Dedifferentiated amniotic fluid mesenchymal stem cell (primary cell): ENCODE measurements at regions not wholly inside any gene's neighbourhood (a gene's known extent, or its start where the extent isn't known, plus 50 kb on each side); places are given as distances from the start of the nearest gene placed in this dataset.
A peak's percentile ranks its signal among the peaks of the same experiment; 100 is the strongest.

ENCODE experiments used
- DNase-seq: peaks from one replicate; pipeline ENCODE4 v3.0.0-alpha.2; 2016; ENCODE audit errors: extremely low spot score

DNA sequence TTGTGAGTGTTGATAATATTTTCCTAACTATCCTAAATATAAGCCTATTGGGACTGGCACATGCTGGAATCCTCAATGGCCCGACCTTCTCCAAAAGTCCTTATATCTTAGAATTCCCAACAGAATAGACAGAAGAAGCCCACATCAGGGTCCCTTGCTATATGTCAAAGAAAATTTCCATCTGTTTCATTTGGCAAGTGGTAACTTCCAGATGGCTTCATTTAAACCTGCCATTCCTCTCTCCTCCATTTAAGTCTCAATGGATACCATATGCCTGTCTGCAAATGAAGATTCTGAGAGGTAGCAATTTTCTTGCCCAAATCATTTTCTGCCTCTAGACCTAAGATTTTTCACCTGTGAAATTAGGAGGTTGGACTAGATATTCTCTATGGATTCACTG lies 73.1 kb upstream of the KCNA4 start:
- no peak for DNase-seq

DNA sequence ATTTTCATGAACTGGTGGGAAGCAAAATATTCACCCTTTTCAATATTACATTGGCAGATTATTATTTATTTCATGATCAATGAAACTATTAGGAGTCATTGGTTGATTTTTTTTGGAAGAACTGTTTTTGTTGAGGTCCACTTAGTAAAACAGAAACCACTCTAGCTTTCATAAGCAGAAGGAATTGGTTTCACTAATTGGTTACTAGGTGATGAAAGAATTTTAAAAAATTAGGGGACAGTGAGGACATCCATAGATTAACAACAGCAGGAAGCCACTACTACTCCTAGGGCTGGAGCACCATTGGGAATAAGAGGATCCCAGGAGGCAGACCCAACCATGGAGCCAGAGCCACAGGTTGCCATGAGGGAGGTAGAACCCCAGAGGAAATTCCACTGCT lies 74.4 kb upstream of the KCNA4 start:
- DNase-seq = no peak

DNA sequence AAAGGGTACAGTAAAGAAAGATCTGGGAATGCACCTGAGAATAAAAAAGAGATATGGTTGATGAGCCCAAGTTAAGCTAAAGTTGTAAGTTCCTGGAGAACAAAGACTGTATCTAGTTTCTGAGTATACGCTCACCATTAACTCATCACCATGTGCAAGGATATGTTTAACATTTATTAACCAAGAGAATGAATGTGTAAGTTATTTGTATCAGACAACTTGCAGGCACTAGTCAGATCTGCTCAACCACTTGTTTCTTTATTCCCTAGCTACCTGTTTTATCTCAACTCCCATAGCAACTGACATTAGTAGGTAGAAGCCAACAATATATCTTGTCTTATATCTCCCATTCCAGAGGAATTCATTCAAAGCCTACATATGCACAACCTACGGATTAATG lies 74.9 kb upstream of the KCNA4 start:
- DNase-seq = no peak

DNA sequence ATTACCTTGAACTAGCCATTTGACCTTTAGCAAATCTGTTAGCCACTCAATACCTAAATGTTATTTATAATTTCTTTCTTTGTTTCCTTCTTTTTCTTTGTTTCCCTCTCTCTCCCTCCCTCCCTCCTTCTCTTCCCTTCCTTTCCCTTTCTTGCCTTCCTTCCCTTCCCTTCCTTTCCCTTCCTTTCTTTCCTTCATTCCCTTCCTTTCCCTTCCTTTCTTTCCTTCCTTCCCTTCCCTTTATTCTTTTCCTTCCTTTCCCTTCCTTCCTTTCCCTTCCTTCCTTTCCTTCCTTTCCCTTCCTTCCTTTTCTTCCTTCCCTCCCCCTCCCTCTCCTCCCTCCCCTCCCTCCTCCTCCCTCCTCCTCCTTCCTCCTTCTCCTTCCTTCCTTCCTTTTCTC lies 75.7 kb upstream of the KCNA4 start:
- no peak for DNase-seq

DNA sequence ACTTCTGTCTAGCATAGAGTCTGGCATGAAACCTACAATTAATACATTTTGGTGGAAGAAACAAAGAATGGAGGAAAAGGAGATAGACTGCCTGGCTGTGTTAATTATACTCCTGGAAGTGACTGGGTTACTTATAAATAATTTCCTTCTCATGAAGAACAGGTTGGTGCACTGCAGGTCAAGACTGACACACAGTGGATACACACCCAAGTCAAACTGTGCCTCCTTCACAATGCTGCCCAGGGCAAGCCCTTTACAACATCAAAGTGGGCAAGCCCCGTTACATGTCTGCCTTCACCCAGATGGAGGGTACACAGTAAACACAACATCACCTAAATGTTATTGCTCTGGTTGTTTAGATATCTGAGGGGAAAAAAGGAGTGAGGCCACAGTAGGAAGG lies 83.7 kb upstream of the KCNA4 start:
- DNase-seq = no peak

DNA sequence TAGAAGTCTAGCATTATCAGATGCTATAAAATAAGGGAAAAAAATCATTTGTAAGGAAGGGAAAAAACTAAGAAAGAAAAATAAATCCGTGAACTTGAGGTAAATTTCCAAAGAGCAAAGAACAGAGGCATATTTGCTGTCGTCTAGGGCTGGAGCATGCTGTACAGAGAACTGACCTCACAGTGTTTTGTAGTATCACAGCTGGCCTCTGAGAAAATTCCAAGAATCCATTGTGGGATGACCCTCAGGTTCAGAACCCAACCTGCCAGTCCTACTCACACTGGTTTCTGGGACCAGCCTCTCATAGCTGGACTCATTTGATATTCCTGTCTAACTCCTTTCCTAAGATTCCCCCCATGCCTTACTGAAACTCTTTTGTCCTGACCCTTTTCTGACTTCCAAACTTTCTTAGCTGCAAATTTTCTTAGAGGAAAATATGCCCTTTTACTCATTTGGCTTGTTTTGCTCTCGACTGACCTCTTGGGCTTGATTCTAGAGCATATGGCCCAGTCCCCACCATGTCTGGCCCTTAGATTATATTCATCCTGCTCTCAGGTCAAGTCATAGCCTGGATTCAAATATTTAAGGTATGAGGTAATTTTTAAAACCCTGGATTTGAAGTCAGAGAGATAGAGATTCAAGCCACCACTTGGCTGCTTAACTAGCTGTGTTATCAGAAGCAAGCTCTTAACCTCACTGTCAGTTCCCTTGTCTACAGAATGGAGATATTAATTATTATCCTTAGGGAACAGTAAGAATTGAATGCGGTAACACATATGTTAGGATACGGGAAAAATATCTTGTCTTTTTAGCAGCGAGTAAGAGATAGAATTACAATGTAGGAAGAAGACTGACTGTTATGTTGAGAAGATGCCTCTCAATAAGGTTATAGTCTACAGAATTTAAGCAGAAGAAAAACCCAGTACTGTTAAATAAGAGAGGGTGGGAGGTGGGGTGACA lies 89.7 kb upstream of the KCNA4 start:
- no peak for DNase-seq

DNA sequence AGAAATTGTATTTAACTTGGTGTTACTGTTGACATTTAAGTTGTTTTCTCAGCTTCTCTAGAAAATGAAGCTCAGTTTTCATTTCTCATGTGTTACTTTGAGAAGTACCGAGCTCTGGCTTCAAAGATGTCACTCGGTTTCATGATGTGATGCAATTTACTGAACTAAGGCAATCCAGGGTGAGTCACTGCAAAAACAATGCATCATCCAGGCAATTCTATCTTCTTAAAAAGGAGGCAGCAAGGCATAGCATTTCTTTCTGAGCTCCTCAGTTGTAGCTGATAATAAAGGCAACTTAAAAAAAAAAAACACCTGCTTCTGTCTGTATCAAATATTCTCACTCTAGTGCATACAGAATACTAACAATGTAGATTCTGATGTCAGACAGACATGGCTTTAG lies 91.1 kb upstream of the KCNA4 start:
- peak; percentile 95 for DNase-seq

DNA sequence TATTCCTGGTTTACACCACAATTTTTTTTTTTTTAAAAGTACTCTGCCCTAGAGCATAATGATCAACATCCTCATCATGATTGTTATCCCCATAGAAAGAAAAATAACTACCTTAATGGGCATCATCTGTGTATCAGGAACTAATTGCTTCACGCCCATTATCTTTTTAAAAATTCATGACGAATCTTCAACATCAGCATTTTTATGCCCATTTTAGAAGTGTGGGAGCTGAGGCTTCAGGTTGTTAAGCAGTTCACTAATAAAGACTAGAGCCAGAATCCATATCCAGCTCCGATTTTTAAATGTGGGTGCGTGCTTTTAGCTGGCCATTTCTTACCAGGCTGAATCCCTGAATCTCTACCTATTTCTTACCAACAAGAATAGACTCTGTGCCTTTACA lies 92.9 kb upstream of the KCNA4 start:
- DNase-seq = no peak

DNA sequence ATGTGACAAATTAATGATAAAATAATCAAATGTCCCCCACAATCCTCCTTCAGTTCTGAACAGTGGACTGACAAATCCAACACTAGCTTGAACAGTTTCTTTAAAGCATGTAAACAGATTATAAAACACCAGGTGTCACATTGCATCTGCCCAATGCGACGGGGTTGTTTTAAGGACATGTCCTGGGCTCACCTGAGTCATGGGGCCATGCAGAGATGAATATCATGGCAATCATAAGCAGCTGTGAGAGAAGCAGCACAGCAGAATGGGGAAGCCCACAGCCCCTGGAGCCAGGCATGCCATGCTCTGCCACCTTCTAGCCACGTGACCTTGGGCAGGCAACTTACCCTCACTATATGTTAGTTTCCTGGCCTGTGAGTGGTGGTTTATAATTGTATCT lies 93.9 kb upstream of the KCNA4 start:
- DNase-seq = no peak

DNA sequence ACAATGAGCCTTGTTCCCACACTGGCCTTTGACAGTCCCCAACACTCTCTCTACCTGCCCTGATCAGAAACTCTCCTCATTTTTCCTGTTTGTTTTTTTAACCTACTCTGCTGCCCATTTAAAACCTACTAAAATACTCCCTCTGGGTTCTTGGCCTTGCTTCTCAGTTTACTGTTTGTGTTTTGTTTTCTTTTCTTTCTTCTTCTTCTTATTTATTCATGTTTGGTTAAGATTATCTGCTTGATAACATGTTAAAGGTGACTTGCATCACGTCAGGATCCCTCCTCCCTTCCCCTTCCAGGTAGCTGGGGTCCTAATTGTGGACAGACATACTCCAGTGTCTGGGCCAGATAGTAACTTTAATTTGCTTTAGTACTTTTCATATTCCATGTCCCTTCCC lies 95.0 kb upstream of the KCNA4 start:
- DNase-seq = no peak

DNA sequence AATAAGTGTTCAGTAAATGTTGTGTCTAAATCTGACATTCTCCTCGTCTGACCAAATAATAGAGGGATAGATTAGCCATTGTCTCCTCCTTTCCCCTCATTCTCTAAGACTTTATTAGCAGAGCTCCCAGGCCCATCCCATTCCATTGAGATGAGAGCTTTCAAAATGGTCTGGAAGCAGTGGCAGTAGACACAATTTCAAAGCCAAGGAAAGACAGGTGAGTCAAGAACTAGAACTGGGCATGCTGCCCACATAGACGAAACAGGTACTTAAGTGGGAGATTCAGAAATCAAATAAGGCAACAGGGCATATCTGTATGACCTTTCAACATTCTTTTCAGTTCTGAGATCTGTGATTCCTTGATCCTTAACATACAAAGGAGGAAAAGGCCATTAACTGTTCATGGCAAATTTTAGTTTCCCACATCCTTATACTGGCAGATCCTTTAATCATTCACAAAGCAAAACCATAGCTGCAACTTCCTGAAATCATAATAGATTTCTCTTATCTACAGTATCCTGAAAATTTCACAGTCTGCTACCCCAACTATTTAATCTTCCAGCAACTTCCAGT lies 96.6 kb upstream of the KCNA4 start:
- DNase-seq = no peak

DNA sequence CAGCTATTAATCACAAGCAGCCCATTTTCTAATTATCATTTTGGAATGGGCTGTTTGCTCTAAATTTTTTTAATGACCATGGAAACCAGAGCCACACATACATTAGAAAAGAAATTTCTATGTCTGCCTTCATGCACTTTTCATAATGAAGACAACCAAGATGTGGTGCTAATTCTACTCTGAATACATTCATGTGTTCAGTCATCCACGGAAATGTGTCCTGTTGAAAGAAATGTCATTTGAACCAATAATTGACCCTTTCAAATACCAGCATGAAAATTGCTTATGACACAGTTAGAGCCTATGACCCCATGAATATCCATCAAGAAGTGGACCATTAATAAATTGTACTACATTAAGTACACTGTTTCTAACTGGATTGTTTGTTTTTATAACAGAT lies 99.7 kb upstream of the KCNA4 start:
- no peak for DNase-seq

DNA sequence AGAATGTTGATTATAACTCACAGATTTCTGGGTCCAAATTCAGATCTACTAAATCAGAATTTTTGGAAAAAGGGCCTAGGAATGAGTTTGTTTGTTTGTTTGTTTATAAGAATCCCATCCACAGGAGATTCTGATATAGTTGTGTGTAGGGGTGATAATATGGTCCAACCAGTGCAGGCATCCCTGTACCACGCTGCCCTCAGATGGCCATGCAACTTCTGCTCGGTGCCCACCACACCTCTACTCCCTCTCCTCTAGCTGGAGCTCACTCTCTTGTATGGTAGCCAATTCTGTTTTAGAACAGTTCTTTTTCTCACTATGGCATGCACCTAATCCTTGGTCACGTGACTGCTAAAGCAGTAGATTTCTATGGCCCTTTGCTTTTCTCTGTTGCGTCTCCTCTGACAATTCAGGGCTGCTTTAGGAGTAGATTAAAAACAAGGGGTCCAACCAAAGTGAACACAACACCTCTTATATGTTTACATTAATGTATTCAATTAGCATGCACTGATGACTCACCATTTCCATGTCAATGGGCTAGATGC lies 103.3 kb upstream of the KCNA4 start:
- DNase-seq = no peak

DNA sequence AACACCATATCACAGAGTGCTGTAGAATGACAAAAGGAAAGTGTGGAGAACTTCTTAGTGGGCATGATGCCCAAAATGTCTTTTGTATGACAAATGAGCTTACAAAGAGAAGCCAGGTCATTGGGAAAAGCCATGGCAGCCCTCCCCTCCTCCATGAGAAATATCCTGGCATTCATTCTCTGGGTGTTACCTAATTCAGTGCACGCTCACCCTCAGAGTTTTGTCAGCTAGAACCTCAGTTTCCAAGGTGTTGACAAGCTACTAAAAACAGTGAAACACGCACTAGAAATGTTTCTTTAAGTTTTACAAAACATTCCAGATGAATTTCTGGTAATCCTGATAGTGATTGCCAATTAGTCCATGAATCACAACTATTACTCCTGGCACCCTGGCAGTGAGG lies 105.4 kb upstream of the FSHB start:
- no peak for DNase-seq

DNA sequence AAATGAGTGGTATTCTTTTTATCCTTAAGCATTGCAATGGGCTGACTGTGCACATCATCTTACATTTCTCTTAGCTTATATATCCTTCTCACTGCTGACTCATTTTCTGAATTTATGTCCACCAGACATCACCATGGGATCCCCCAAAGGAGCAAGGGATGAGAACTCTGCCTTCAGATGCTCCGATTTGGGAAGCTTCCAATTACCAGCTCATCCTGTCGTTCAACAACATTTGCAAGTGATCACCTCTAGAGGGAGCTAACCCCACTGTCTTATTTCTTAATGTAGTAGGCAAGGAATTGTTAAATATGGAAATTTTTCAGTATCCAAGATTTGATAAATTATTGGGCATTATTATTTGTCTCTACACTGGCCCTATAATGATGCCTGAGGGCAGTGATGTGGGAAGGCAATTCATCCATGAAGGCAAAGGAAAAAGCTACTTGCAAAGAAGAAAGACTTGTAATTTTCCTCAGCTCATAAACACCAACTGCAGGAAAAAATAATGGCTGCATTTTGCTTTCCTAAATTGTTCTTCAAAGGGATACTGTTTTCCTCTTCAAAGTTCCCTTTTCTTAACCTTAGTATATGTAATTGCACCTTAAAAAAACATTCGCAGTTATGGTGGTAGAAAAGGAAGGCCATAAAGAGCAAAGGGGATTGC lies 102.4 kb upstream of the FSHB start:
- DNase-seq = peak; percentile 68

DNA sequence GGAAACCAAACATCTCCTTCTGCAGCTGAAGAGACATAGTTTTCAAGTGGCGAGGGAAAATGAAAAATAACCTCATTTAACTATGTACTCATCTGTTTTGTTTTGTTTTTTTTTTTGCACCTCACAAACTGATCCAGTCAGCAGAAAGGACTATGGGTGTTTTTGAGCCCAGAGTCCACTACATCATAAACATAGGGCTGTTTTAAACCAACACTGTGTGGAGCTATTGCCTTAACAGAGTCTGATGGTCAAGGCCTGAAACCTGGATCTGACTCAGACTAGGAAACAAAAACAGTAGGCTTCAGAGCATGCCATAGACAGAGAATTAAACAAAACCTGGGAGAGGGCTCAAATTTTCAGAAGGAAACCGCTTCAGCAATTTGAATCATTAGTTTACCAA lies 99.3 kb upstream of the FSHB start:
- DNase-seq = no peak

DNA sequence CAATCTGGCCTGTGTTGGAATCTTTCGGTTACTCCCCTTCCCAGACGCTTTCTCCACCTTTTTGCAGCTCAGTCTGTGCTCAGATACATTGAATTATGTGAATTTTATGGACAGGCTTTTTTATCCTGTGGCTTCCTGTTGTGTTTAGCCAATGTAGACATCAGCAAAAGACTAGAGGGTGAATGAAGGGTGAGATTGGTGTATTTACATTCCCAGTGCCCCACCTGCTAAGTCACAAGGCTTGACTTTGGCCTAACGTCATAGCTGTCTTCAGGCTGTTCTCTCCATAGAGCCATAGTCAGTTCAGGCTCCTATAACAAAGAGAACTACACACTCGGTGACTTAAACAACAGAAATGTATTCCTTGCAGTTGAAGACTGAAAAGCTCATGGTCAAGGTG lies 97.5 kb upstream of the FSHB start:
- DNase-seq = no peak

DNA sequence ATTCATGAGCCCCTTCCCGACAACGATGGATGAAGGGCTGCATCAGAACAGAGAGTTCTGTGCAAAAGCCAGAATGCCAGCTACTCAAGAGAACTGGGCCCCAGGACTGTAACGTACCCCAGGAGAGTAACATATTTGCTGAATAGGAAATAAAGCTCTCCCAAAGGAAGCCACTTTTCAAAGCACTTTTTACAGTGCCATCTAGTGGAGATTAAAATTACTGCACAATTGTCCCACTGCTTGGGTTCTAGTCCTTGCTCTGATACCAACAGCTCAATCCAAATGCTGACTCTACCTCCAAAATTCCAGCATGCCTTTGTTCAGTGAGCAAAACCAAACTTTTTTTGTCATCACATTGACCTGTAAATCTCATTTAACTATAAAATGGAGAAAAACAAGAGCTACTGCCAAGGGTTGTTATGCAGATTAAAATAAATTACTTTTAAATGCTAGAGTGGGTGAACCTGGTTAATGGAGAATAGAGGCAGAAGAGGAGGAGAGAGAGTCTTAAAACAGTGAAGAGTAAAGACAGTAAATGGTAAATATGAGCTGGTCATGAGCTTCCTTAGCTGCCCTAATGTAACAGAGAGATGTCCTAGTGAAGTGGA lies 87.6 kb upstream of the FSHB start:
- DNase-seq = peak; percentile 43

DNA sequence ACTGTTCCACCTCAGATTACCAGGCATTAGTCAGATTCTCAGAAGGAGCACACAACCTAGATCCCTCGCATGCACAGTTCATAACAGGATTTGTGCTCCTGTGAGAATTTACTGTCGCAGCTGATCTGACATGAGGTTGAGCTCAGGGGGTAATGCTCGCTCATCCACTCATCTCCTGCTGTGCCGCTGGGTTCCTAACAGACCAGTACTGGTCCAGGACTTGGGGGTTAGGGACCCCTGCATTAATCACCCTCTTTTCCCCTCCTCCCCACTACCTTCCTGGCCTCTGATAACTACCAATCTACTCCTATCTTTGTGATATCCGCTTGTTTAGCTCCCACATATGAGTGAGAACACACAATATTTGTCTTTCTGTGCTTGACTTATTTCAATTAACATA lies 83.5 kb upstream of the FSHB start:
- DNase-seq = no peak

DNA sequence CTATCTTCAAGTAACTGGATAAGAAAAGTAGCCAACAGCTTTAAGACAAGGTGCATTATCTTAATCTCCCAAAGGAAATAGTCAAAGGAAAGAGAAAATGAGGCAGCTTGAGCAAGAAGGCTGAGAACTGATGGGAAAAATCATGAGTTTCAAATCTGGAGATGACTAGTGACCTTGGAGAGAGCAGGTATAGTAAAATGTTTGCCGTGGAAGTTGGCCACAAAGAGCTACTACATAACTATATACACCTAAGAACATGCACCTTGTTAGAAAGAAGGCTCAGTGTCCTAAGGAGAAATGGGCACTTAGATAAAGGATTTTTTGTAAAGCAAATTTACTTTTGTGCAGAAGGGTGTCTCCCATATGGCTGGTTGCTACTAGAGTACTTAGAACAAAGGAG lies 80.8 kb upstream of the FSHB start:
- DNase-seq = no peak

DNA sequence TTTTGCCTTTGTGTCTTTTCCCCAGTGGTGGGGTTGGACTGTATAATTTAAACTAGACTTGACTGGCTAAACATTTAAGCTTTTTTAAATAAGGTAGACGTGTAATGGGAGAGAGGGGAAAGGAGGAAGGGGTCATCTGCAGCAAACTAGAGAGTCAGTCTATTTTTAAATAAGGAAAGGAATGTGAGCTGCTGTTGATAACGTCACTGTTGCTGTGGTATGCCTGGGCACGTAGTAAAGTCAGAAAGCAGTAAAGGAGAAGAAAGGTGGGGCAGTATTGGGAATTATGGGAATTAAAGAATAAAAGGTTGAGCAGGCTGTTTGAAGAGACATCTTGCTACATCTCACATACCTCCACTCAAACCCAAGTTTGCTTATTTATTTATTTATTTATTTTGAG lies 80.4 kb upstream of the FSHB start:
- DNase-seq = no peak

DNA sequence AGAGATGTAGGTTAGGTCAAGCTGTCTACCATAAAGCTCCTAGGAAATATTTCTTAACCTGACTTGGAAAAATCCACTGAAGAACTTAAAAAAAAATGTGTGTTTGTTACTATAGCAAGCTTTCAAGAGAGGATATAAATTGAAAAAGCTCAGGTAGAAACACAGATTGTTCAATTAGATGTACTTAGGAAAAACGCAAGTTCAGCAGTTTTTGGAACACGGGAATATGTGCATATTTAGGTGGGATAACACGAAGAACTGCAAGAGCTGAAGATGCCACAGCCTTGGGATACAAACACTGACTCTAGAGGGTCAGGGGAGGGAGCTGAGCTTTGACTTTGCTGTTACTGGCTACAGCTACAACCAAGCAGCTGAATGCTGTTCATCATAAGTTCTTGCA lies 77.8 kb upstream of the FSHB start:
- DNase-seq = no peak
